GF-D8 (cell line): ENCODE measurements at regions not wholly inside any gene's neighbourhood (a gene's known extent, or its start where the extent isn't known, plus 50 kb on each side); places are given as distances from the start of the nearest gene placed in this dataset.
"Not testable (repeated sequence)": the region's sequence is repeated elsewhere in the genome, so short reads cannot be mapped to it uniquely, and the experiment has no call there.

Experiments
- DNase-seq: peaks from one replicate; lab custom pipeline; 2025; lab: John Stamatoyannopoulos, UW

GRCh38 chr21:19995253-19995652 lies 1003.0 kb upstream of the NCAM2 start:
- peak; percentile 57 for DNase-seq

GRCh38 chr21:19998453-19998852 lies 999.8 kb upstream of the NCAM2 start:
- DNase-seq: no peak

- peak; percentile 77 for DNase-seq
Measured at GRCh38 chr21:19999369-20000272, 998.6 kb upstream of the NCAM2 start.

GRCh38 chr21:20004367-20004766 lies 993.8 kb upstream of the NCAM2 start:
- DNase-seq: no peak

GRCh38 chr21:20010691-20011200 lies 987.5 kb upstream of the NCAM2 start:
- DNase-seq: no peak

GRCh38 chr21:20013851-20014250 lies 984.4 kb upstream of the NCAM2 start:
- no peak for DNase-seq

GRCh38 chr21:20016435-20017005 lies 981.7 kb upstream of the NCAM2 start:
- no peak for DNase-seq

- no peak for DNase-seq
Measured at GRCh38 chr21:20020026-20020425, 978.2 kb upstream of the NCAM2 start.

GRCh38 chr21:20023193-20023592 lies 975.0 kb upstream of the NCAM2 start:
- DNase-seq: no peak

GRCh38 chr21:20024741-20025140 lies 973.5 kb upstream of the NCAM2 start:
- no peak for DNase-seq

- DNase-seq: no peak
Measured at GRCh38 chr21:20026543-20026942, 971.7 kb upstream of the NCAM2 start.

- no peak for DNase-seq
Measured at GRCh38 chr21:20030390-20030789, 967.8 kb upstream of the NCAM2 start.

- no peak for DNase-seq
Measured at GRCh38 chr21:20031807-20032206, 966.4 kb upstream of the NCAM2 start.

GRCh38 chr21:20040768-20041167 lies 957.4 kb upstream of the NCAM2 start:
- DNase-seq: no peak

- no peak for DNase-seq
Measured at GRCh38 chr21:20045197-20045596, 953.0 kb upstream of the NCAM2 start.

- DNase-seq: not testable (repeated sequence)
Measured at GRCh38 chr21:20048130-20048837, 949.9 kb upstream of the NCAM2 start.

- DNase-seq: no peak
Measured at GRCh38 chr21:20083336-20083735, 914.9 kb upstream of the NCAM2 start.

- no peak for DNase-seq
Measured at GRCh38 chr21:20083925-20084324, 914.3 kb upstream of the NCAM2 start.

GRCh38 chr21:20086508-20086907 lies 911.7 kb upstream of the NCAM2 start:
- no peak for DNase-seq

- no peak for DNase-seq
Measured at GRCh38 chr21:20106368-20106767, 891.8 kb upstream of the NCAM2 start.

- DNase-seq: peak; percentile 7
Measured at GRCh38 chr21:20108016-20108415, 890.2 kb upstream of the NCAM2 start.

- DNase-seq: no peak
Measured at GRCh38 chr21:20108976-20109540, 889.2 kb upstream of the NCAM2 start.
